Amygdala (tissue), 56 donors: ENCODE measurements at regions not wholly inside any gene's neighbourhood (a gene's known extent, or its start where the extent isn't known, plus 50 kb on each side); places are given as distances from the start of the nearest gene placed in this dataset.

Experiments
- DNase-seq, 56 donors: peaks; one replicate each; lab custom pipeline; 2025; lab: John Stamatoyannopoulos, UW

DNA sequence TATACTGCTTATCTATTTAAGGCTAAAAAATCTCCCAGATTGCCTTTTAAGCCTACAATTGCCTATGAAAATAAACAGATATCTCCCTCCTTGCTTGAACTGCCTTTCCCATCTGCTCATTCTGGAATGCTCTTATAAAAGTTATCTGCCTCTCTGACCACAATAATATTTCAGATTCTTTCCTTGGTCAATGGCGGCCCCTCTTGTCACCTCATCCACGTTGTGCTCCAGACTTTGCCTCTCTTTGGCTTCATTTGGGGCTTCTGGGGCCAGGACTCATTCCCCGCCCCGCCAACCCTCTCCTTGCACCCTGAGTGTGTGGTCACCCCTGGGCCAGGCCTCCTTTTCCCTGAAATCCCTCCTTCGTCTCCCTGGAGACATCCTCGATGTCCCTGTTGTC is 110.0 kb upstream of the RPS23 start:
- DNase-seq = no peak

DNA sequence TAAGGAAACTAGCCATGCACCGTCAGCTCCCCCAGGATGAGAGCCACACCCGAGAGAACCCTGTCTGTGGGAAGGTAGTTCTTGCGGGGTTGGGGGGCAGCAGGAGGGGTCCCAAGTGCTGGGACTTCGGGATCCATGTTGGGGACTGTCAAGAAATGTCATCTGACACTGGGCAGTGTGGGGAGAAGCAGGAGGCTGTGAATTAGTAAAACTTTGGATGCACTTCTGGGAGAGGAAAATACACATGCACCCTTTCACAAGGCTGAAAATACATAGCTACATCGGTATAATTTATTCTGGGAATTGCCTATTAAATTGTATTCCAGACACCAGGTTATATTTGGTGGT is 109.6 kb upstream of the RPS23 start:
- DNase-seq = no peak

DNA sequence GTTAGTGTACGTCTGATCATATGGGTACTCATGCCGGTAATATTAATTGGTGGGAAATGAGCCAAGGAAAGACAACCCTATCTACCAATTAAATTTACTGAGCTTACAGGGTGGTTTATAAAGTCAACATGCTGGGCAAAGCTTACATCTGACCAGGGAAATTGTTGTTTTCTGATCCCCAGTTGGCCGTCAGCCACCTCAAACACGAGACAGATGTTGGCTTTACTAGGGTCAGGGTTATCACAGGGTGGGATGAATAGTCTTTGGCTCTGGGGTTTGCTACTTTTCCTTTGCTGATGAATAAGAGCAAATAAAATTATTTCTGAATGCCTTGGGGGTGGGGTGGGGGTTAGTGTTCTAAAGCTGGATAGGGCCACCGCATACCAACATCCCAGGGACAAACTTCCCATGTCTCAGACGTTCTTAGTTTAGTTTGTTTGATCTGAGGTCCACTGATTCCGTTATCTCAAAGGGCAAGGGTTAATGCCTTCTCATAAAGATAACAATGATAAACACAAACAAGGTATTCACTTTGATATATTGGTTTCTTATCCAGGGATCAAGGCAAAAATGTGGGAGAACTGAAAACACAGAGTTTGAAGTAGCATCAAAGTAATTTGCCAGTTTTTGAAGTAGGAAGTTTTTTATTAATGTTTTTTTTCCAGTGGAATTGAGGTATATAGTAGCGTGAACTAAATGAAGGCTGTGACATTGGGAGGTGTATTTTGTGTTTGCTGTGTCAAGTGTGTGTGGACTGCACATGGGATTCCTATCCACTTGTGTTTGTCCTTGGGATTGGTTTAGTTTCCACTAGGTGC is 109.1 kb upstream of the RPS23 start:
- no peak for DNase-seq

DNA sequence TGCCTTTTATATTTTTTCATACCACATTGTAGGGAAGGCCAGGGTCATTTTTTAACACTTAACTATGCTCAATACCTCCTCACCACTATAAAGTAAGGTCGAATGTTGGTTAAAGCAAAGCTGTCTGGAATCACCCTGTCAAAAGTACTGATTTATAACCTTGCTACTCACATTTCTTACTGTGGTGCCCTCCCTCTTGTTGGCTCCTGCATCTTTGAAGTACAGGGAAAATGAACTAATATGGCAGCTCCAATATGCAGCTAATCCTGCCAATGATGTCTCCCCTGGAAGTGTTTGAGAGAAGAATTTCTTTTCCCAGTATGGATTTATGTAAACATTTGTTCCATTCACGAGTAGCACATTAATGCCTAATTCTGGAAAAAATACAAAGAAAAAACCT is 108.4 kb upstream of the RPS23 start:
- DNase-seq = no peak

DNA sequence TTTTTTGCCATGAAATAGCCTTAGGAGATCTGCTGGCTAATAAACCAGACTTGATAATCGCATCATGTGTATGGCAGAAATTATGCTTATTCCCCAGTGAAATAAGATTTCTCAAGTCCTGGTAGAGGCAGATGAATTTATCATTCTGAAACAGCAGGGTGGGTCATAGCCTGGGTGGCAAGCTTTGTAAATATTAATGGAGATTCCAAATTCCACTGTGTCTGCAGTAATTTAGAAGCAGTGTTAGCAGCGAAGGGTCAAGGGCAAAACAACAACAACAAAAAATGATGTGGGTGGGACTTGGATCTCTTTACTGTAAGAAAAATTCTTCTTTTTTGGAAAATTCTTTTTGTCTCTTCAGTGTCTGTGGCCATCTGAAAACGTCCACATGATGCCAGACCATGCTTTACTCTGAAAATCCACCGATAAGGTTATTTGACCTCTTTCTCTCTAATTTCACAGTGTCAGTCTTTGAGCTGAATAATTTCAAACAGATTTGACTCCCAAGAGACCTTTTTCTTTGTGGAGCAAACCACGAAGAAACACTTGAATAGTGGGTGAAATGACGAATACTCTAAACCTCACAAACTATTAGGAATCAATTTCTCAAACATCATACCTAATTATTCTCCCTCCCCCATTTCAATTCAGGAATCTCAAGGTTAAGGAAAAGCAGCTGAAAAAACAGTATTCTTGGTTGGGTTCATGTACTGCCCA is 106.0 kb upstream of the RPS23 start:
- no peak for DNase-seq

DNA sequence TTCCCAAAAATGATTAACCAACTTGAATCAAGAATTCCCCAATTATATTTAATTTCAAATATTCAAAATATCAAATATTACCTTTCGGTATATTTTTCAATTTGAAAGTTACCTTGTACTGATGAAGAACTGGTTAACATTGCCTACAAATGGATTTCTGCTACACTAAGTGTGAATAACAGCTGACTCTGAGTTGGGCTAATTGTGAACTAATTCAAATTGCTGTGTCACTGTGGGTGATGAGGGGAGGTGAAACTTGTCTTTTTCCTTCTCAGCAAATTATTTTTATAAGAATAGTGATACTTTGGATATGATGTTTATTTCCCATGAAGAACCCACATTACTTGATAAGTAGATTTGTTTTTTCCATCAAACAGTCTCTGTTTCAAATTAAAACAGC is 103.4 kb upstream of the RPS23 start:
- DNase-seq = no peak

DNA sequence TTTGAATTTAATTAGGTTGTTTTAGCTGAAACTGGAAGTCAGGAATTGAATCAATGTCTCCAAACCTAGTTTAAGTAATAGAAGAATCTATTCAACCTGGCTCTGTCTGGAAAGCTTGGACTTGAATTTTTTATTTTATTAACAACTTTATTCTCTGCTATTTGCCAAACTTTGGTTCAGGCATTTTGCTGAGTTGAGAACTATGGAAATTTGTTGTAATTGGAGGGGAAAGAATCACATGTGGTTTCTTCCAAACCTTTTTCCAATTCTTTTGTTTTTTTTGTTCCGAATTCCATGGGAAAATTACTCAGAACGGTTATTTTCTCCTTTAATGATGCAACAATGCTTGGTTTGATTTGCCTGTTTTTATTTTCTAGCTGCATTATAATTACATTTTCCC is 98.2 kb upstream of the RPS23 start:
- DNase-seq = no peak

DNA sequence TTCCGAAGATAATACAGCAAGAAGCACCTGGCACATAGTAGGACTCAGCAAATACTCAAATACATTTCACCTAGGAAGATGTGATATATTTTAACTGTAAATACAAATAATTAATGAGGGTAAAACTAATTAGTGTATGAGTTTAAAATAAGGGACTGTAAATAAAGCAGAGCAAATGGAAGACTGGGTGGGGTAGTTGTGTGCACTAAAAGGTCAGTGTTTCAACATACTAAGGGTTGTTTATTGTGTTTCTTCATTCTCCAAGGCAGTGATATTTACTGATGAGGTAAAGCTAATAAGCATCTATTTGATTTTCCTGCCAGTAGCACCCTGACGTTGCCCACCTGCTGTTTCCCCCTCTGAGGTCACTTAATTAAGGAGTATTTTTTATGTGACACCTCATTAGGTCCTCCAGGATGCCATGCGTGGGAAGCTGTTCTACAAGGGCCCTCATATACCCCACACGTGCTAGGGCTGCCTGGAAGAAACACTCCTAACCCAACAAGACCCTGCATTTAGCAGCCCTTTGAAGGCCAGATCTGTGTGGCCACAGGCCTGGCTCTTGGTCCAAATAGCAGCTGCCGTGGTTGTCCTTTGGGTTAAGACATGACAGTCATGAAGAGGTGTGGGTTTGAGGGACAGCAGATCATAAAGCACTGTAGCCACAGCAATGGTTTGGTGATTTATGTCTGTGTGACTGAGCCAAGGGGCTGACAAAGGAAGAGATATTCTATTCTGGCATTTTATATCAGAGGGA is 97.5 kb upstream of the RPS23 start:
- DNase-seq = no peak

DNA sequence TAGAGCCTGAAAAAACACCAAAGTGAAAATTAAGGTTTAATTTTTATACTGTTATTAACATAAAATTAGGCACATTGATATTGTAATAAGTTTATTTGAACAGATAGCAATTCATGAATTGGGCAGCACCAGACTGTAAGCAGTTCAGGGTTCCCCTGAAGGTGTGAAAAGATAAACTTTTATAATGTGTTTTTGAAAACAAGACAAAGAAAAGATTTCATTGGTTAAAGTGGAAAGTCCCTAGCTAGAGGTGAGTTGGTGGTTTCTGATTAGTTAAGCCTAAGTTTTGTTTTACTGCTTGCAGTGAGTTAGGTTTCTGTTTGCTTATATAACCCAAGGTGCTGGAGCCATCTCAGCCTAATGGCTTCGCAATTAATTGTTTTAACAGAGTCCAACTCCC is 96.5 kb upstream of the RPS23 start:
- no peak for DNase-seq

DNA sequence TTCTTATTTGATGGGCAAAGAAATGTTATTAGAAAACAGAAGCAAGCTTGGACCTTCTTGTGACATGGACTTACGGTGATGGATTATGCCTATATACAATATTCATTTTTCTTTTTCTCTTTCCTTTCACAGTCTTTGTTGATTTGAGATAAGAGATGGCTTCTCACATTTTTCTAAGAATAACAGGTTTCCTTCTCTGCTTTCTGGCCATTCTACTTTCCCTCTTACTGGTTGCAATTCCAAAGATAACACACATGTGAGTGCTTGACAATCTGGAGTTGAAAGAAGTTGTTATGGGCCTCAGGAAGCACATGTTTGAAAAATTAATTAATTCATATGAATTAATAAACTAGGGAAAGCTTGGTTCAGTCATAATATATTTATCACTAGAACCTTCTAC is 89.8 kb upstream of the RPS23 start:
- no peak for DNase-seq

DNA sequence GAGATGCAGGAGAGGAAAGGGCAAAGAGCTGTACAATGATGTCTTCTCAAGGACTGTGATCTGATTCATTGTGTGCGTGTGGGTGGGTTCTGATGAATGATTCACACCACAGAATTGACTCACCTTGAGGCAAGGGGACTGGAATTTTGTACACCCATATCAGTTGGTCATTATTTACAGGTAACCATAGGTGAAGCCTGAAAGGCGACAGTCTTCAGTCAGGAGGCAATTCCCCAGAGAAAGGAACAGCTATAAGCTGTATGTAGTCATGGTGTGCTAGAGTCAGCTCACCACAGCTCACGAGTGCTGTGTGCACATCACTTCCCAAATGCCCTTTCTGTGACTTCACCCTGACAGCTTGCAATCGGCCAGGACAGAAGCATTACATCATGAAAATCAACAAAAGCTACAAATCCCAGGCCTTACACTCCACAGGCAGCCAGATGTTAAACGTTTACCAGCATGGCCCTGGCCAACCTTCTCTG is 87.6 kb upstream of the RPS23 start:
- DNase-seq = no peak

DNA sequence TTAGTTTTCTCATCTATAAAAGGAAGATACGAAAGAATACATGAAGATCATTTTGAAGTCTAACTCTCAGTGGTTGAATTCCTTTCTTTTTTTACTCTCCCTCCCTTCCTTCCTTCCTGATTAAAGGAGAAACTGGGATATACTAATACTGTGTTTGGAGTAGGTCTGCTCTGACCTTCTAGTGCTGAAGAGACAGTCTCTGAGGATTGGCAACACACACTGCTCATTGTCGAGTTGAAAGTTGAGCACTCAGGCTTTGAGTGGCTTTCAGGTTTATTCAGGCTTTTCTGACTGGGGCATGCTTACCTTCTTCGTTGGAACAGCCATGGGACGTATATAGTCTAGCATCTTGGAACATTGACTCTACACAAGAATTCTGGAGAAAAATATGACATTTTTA is 86.9 kb upstream of the RPS23 start:
- no peak for DNase-seq

DNA sequence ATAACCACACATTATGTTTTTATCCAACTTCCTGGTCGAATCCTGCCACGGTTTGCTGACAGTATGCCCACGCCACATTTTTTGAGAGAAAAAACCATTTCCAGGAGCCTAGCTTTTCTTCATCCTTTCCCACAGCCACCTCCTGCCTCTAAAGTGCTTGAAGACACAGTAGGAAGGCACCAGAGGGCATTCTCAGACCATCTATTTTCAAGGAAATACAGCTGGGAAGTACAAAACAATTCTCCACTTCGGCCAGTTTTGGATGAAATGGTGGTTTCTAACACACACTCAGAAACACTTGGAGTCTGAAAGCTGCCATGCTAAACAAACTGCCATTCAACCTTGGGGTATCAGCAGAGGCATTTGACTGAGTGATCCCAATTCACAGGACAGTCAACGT is 86.3 kb upstream of the RPS23 start:
- DNase-seq = peak in 9 of 56 donors; percentile 5 to 25 (median 11)

DNA sequence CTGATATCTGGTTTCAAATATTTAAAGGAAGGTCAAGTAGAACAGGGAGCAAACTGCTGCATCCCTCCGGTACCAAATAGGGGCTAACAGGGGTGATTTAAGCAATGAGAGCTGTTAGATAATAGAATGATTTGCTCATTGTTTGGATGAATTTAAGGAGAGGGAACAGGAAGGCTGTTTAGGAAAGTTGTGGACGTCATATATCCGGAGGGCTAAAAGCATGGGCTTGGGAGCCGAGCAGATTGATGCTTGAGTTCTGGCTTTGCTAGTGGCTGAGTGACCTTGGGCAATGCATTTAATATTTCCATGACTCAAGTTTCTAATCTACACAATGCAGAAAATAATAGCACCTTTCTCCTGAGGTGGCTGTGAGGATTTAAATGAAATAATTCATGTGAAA is 85.4 kb upstream of the RPS23 start:
- DNase-seq = no peak

DNA sequence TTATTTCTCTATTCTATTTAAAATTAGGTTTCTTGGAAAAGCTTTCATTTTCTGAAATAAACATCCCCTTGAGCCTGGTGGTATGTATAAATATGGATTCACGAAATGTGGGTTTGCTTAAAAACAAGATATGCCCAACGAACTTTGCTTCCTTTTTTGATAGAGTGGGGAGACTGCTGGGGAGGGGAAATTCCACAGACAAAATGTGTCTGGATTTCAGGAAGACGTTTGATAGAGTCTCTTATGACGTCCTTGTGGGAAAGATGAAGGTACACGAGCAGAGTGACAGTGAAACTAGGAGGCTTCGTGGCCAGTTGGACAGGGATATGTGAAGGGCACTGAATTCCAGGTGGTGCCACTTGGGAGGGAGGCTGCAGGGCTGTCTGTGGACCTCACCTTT is 84.5 kb upstream of the RPS23 start:
- no peak for DNase-seq

DNA sequence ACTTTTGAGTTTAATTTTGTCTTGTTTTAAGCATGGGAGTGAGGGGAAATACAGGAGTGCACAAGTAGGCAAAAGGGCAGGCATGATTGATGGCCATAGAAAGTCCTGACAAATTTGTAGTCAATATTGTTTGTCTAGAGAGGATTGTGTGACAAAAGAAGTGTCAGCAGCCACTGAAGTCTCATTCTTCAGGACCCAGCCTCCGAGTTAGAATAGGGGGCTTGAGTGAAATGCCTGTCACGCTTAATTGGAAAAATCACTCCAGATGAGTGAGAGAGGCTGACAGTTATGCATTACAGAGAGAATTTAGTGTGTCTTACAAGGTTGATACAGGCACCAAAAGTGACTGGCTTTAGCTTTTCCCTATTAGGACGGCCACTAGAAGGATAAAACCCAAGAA is 81.9 kb upstream of the RPS23 start:
- no peak for DNase-seq

DNA sequence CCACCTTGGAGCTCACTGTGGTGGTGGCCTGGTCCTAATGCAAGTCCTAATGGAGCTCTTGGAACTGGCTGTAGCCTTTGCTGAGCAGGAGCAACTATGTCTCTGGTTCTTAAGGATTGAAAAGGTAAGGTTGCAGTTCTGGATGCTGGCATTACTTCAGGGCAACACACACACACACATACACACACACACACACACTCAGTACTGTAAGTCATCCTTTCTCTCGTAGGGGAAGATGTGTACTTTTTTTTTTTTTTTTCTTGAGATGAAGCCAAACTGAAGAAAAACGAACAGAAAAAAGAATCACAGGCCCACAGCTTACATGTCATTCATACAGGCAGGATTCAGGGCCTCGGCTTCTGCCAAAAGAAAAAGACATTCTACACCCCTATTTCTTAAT is 81.1 kb upstream of the RPS23 start:
- DNase-seq = no peak

DNA sequence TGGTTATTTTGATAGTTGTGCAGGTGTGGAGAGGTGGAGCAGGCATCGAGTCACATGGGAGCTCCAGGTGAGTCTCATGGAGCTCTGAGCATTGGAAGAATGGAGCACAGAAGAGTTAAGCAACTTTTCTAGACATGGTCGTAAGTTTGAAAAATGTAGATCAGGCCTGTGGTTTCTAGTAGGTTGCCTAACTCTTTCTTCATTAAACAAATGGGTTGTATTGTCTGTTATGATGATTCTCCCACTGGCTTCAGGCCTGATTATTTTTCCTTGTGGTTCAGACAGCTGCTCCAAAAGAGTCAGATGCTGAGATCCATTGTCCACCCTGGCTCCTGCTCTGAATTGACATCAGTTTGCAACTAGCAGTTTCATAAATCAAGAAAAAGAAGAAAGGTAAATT is 80.3 kb upstream of the RPS23 start:
- DNase-seq = no peak

DNA sequence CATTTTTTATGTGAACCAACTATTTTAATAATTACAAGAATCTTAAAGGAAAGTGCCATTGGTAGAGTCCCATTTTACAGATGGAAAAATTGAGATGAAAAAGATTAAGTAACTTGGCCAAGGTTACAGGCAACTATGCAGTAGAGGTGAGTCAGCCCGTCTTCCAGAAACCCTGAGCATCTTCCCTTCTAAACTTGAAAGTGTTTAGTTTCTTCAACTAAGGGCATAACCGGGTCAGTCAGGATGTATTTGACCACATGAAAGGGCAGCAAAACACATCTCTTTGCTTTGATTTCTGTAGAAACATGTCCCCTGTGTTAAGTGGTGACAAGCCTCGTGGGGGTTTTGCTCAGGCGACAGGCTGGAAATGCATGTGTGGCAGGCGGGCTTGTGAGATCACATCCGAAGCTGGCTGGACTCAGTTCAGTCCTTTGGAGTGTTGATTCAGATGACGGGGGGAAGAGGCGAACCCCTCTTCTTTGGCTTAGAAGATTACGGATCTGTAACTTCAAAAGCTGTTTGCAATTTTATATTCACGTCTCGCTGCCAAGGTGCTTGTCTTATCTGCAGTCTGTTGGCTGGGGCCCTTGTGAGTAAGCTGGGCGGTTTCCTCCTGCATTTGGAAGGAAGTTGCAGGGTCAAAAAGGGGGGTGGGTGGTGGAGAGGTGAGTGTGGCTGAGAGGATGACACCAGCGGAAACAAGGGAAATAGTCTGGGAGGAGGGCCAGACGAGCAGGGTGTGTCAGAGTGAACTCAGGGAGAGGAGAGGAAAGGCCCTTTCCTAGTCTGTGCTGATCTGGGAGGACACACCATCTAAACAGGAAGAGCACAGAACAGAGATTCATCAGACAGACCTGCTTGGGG is 78.9 kb upstream of the RPS23 start:
- no peak for DNase-seq

DNA sequence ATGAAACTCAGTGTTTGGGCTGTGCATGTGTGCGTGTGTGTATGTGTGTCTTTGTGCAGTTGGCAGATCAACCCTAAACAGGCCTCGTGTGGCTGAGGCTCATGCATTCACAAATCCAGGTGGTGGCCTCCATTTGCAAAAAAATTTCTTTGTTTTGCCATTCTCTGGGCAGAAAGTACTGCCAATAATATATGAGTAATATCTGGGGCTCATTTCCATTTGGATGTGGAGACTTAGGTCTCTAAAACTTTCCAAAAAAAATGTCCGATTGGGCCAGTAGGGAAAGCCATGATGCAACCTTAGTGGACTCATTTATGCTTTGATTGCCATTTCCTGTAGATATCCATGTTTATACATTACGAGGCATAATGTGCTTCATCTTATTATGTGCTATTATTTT is 77.9 kb upstream of the RPS23 start:
- no peak for DNase-seq

DNA sequence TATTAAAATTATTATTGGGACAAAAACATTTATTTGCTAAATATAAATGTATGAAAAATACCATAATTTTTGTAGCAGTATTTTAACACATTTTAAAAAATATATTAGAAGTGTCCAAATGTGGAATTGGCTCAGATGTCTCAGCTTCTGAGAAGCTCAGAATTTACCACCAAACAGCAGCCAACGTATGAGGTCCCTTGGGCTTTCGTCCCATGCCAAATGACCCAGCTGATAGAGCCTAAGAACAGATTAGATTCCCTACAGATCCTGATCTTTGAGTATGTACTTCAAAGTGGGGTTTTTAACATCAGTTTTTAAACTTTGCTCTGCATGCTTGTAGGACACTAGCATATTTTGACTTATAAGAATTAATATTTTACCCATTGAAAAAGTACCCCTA is 77.3 kb upstream of the RPS23 start:
- no peak for DNase-seq
